GM20431 (cell line): ENCODE measurements at regions not wholly inside any gene's neighbourhood (a gene's known extent, or its start where the extent isn't known, plus 50 kb on each side); places are given as distances from the start of the nearest gene placed in this dataset.

Experiments
- in situ Hi-C: fragments of 300-500 bp; cut with MseI, MboI; formaldehyde crosslinking; loops from one replicate; pipeline ENCODE4 v1.15.0; 2020; ENCODE audit warnings: low sequenced_read_pairs; ENCODE audit not compliant: unreplicated experiment

DNA sequence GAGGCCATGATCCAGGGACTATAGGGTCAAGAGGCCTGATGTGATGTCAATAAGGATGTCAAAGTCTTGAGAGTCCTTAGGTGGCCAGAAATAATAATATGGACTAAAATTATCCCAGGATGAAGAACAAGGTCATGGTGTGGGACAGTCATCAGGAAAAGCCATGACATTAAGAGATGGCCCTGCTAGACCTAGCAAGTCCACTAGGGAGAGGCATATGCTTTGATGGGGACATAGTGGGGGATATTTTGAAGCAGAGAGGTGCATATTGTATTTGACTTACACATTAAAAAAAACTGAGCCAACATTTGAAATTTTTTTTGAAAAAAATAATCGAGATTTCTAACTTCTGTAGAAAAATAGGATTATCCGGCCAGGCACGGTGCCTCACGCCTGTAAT is 53.3 kb upstream of the CXCR4 start:
- in situ Hi-C loops = no loop called here

GRCh38 chr2:136168720-136169119 is 50.8 kb upstream of the CXCR4 start:
- in situ Hi-C loops = no loop called here

DNA sequence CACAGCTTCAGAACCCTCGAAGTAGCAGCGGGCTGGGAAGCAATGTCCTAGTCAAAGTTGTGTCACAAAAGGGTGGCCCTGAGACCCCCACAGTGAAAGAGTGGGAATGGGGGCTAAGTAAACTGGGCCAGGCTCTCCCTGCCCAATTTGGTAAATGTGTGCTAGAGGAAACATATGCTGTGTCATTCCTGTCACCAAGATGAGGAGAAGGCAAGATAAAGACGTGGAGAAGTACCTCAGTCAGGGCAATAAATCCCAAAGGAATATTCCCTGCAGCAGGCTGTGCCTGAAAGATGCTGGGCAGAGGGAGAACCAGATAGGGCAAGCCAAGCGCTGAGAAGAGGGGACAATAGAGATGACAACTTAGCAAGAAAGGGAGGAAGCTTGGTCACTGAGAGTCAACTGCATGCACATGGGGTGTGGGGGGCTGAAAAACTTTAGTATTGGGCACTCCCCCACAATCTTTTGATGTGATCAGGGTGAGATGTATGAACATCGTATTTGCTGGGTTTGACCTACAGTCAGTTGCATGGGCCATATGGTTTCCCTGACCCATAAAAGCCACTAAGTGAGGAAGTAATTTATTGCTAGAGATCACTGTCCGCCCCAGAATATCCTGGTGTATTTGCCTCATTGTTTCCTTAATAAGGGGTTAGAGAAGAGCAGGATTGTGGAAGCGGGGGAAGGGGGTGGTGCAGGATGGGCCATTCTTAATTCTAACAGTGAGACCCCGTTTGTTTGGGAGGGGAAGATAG is 49.9 kb upstream of the CXCR4 start:
- in situ Hi-C loops = no loop called here
